Testis (tissue), 2 donors: ENCODE measurements at regions not wholly inside any gene's neighbourhood (a gene's known extent, or its start where the extent isn't known, plus 50 kb on each side); places are given as distances from the start of the nearest gene placed in this dataset.

Source experiments
- CTCF ChIP-seq, 3 experiments: fragments of 450-650 bp in 2 of 3; fragments of 200-600 bp in 1 of 3; sonication (generic) in 1 of 3; IDR thresholded peaks; one replicate each; pipeline ENCODE4 v1.5.1; 2016 to 2019; ENCODE audit warnings: antibody characterized with exemption in 3 of 3, mild to moderate bottlenecking in 2 of 3, moderate library complexity in 1 of 3
- POLR2A ChIP-seq: fragments of 450-650 bp; IDR thresholded peaks from one replicate; pipeline ENCODE4 v1.6.1; 2017; ENCODE audit warnings: antibody characterized with exemption, mild to moderate bottlenecking, moderate library complexity

DNA sequence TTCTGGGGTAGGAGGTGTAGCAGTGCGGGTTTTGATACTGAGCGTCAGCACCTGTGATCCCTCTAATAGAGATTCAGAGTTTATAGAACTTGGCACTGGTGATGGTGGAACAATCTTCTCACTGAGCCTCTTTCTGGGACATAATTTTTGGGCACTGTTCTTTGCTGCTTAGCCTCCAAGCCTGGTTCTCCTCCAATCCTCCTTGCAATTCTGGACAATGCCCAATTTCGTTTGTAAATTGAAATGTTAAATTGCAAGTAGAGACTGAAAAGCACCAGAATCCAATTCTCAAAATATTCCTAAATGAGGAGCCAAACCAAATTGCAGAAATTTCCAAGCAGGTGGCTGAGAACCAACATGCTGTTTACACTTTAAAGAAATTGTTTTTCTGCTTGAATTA is 149.8 kb upstream of the ABI3BP start:
- TF ChIP-seq CTCF (IDR thresholded peaks at IDR 0.05) (no peak), POLR2A (no peak)
